GM12892 (cell line): ENCODE measurements at regions not wholly inside any gene's neighbourhood (a gene's known extent, or its start where the extent isn't known, plus 50 kb on each side); places are given as distances from the start of the nearest gene placed in this dataset.

Experiments used
- POLR2A ChIP-seq: IDR thresholded peaks from 2 replicates; pipeline ENCODE4 v1.6.1; 2011; ENCODE audit warnings: low read depth, low read length, control low read depth
- POLR2AphosphoS5 ChIP-seq: IDR thresholded peaks from 2 replicates; pipeline ENCODE4 v1.6.1; 2011; ENCODE audit warnings: low read depth, low read length, control low read depth

- no peak for TF ChIP-seq POLR2AphosphoS5
- no peak for TF ChIP-seq POLR2A
Measured at GRCh38 chr2:6474161-6475140, 391.3 kb downstream of the CMPK2 start.
